GM21360 (cell line): ENCODE measurements at regions not wholly inside any gene's neighbourhood (a gene's known extent, or its start where the extent isn't known, plus 50 kb on each side); places are given as distances from the start of the nearest gene placed in this dataset.
"Not testable (repeated sequence)": the region's sequence is repeated elsewhere in the genome, so short reads cannot be mapped to it uniquely, and the experiment has no call there.

Experiments
- ATAC-seq: cut with Tn5 transposase; IDR thresholded peaks from one replicate; pipeline ENCODE4 v1.9.1; 2021; ENCODE audit warnings: mild to moderate bottlenecking, moderate library complexity; ENCODE audit not compliant: unreplicated experiment

DNA sequence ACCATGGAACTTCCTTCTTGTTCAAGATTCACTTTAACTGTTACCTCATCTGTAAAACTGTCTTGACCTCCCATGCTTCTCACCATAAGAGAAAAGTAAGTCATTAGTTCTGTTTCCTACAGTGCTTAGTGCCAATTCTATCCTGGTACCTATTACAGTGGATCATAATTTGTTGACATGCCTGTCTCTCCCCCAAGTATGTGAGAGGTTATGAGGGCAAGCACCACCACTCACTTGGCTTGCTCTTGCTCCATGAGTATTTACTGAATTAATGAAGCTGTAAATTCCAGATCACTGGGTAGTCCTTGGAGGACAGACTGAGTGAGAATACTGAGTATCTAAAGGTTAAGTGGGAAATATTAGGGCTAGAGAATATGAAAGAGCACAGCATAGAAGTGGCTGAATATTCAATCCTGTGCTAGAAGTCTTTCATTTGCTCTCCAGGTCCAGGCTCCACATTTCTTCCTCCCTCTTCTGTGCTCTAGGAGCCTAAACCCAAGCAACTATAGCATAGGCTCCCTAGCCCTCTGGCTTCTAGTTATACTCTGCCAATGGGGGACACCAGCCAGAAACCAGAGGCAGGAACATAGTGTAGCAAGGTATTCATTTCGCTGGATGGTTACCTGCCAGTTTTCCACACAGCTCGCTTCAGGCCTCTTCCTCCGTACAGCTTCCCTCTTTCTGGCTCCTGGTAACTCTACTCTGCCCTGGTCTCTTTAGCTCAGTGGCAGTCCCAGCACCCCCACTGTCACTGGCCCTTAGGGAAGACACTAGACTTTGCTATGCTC, 118.2 kb upstream of the SLC5A12 start:
- no peak for ATAC-seq

DNA sequence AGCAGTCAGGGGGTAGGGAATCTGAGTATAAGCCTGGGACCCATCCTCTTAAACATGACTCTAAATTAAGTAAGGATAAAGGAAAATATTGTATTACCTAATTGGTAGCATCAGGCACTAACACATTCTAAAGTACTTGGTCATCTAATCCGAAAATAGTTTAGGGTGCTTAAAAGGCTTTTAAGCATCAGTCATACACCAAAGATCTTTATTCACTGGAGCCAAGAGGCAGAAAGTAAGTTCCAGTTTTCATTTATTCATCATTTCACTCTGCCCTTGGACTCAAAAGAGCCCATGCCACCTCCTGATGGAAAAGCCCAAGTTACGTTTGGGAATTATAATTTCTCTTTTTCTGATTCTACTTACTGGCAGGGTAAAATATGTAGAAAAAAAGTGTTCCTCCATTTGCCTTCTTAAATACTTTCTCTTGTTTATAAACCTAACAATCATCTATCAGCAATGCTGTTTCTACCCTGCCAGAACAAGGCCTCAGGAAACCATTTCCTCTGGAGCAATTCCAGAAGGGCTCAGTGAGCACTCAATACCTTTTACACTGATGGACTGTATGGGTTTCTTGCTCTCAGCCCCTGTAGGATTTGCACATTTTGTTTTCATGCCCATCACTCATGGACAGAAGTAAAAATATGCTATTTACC, 120.1 kb upstream of the SLC5A12 start:
- ATAC-seq, result no peak

DNA sequence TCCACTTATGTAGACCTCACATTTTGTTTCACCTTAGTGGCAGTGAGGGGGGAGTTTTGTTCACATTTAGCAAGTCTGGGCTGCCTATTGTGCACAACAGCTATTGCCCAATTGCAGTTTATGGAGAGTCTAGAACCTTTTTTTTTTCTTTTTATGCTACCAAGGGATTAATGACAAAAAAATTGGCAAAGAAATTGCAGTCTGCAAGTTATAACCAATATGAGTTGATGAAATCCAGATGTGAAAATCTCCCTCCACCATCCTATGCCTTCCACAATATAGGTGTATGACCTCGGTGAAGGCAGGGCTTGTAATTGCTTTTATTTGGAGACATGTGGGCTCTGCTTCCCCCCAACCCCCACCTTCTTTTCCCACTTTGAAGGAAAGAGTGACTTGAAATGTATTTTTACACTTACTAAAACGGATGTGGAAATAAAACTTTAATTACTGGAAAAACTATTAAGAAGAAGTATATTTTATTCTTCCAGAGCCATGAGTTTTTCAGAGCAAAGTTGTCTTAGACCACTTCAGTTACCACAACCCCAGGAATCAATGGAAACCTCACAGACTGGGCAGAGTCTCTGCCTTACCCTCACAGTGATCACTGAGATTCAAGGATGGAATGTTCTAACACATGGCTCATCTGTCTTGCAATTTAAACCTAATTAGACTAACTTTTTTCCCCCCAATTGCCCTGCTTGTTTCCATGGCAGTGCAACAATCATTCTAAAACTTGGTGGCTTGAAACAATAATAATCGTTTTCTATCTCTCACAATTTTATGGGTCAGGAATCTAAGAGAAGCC, 120.8 kb upstream of the SLC5A12 start:
- ATAC-seq, result no peak

DNA sequence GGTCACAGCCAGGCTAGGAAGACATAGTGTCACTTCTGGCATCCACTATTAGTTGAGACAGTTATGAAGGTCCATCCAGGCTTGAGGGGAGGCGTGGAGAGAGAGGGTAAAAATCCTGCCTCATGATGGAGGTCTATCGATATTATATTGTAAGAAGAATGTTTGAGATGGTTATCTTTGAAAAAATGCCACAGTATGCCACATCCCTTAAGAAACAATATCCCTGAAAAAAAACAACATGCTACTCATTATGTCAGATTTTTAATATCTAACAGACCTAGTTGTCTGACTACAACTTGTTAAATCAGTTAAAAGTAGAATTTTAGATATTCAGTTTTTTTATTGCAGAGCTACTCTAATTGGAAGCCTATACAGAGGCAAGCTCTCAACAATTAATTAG, 121.7 kb upstream of the SLC5A12 start:
- no peak for ATAC-seq

DNA sequence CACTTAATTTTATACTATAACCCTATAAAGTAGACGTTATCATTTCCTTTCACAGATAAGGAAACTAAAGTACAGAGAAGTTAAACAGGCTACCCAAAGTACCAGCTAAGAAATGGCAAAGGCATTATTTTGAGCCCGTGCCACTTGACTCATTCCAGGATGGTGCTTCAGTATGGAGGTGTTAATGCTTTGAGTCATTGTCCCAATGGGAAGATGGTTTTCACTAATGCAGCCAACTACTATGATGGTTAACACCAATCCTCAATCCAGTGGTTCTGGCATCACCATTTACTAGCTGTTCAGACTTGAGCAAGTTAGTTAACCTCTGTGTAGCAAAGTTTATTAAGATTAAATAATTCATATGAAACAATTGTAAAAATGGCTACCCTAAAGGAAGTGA, 123.1 kb upstream of the SLC5A12 start:
- no peak for ATAC-seq

DNA sequence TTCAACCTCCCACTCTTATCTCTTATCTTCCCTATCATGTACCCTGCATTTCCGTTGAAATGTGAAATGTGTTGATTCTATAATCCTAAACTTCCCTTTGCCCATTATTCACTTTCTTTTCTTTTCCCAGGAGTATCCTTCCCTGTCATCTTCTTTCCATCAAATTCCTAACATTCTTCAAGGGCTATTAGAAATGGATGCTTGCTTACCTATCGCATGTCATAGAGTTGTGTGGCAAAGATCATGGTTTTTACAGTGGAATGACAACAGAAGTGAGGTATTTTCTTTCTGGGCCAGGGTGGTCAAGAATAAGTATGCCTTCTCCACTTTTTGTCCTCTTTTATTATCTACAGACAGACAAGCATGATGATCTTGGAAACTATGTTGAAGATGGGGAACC, 124.4 kb upstream of the SLC5A12 start:
- ATAC-seq, result no peak

DNA sequence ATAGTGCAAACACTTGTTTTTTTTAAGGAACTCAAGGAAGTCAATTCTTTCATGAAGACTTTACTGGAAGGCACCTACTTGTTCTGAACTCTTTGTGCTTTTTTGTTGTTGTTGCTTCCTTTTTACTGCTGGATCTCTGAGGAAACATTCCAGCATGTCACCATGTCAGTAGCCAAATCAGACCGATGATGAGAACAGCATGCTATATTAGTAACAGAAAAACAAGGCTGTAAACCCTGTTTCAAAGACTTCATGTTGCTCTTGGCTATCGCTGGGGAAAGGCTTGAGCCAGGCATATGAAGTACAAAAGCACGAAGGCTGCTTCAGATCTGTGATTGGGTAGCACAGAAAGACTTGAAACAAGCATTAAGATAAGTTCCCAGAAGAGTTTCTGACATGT, 125.6 kb upstream of the SLC5A12 start:
- ATAC-seq, result no peak

DNA sequence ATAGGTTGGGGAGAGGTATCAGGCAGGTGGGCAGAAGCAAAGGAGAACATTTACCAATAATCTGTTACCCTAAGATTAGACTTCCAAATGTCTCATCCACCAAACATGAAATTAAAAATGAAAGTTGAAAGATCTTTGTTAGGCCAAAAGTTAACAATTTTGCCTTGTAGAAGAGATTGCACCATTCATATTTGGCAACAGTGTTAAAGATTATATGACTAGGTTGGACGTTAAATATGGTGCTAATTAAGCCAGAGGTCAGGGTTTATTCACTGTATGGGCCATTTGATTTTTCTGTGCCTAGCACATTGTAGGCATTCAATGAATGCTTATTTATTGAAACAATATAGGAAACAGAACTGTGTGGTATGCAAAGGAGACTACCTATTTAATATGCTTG, 126.1 kb upstream of the SLC5A12 start:
- ATAC-seq, result no peak

DNA sequence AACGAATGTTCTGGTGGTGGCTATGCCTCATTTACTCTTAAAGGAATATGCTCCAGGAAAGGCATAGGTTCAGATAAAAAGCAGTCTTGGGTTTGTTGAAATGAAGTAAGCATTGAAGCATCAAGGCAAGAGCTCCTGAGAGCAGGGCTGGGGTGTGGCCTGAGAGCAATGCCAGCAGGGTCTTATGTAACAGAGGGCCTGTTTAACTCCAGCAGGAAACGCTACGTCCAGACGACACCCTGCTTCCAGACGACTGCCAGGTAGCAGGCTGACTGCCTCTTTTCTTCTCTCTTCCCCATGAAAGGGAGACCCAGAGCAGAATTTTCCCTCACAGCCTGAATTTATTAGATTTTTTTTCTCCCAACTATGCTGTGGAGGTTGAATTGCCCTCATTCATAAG, 127.2 kb upstream of the SLC5A12 start:
- ATAC-seq, result no peak

DNA sequence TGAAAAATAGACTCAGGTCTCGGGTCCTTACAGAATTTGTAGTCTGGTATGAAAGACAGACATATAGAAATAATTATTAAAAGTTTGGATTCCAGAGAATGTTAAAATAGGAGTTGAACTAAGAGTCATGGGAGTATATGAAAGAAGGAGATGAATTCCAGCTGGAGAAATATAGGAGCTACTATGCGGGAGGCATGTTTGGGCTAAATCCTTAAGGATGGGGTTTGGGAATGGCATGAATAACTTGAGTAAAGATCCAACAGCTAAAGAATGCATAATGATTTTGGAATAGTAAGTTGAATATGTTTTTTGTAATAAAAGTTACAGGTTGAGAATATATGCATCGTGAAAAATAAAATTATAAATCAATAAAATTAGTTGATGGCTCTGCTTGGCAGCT, 129.4 kb upstream of the SLC5A12 start:
- no peak for ATAC-seq

DNA sequence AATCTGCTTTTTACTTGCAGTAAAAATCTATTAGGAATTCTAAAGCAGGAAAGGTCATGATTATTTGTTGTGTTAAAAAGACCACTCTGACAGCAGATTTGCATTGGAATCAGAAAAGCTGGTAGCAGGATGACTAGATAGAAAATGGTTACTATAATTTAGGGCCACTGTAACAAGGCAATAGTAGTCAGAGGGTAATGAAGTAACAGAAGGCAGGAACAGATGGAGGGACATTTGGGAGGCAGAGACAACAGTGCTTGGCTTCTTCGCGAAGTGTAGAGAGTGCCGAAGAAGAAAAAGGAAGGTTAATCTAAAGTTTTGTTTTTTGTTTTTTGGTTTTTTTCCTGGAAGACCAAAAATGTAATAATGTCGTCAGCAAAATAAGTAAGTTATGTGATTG, 129.8 kb upstream of the SLC5A12 start:
- ATAC-seq, result no peak

DNA sequence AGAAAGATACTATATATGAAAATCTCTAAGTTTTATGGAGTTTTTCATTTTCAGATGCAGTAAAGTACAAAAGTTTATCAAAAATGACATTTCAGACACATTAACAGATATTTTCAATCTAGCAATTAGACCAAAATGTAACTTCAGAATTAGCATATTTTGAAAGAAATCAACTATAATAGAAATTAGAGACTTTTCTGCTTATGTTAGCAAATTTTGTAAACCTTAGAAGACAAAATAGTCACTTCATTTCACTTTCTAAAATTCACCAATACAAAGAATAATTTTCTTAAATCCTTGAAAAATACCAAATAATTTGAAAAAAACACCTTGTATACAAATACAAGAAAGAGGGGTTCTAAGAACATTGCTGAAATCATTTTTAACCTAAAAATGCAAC, 135.8 kb upstream of the FIBIN start:
- no peak for ATAC-seq

DNA sequence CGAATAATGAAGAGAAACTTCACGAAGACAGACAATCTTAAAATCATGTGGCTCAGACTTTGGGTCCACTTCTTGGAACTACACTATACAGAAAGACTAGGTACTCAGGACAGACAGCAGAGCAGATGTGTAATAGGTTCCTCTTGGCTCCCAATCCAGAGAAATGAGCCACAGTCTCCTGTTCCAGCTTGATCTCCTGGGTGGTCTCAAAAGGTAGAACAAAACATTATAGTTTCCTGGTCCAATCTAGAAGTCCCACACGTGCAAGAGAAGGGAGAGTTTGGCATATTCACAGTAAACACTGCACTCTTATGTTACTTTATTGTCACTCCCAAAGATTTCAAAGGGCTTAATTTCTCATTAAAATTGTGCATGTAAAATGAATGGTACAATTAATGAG, 134.5 kb upstream of the FIBIN start:
- no peak for ATAC-seq

DNA sequence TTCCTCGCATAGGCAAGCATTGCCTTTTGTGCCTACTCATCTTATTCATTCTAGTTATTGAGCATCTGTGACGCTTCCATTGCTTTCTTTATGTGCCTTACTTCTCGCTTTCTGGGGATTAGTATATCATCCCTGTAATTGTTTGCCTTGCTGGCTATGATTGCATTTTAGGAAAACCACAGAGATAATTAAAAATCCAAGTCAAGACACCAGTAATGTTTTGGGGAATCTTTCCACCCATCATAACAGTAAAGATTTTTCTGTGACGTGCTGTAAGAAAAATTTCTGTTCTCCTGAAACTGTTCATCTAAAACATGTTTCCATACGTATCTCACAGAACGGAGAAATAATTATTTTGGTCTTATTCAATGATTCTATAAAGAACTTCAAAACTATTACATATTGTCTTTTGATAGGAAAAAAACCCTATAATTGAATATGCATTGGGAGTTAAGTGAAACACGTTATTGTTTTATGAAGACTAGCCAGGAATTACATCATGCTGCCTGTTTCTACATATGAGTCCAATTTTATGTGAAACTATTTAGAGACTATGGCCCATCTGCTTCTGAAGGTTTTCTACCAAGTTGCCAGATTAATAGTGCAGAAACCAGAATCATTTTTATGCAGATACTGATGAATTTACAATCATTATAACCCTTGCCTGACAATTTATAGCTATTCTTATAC, 133.7 kb upstream of the FIBIN start:
- ATAC-seq, result no peak

DNA sequence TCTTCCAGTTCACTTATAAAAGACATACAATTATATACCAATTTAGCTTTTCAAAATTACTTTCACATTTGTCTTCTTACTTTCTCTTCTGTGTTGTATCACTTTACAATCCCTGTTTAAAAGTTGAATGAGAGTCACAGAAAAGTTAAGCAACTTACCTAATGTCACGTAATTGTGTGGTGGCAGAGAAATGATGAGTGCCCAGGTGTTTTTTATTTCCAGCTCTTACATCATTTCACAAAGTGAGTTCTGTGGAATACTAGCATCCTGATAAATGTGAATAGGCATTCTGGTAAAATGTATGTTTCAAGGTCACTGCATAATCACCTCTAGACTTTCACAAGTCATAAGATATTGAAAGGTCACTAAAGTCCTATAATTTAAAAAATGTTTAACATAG, 133.0 kb upstream of the FIBIN start:
- no peak for ATAC-seq

DNA sequence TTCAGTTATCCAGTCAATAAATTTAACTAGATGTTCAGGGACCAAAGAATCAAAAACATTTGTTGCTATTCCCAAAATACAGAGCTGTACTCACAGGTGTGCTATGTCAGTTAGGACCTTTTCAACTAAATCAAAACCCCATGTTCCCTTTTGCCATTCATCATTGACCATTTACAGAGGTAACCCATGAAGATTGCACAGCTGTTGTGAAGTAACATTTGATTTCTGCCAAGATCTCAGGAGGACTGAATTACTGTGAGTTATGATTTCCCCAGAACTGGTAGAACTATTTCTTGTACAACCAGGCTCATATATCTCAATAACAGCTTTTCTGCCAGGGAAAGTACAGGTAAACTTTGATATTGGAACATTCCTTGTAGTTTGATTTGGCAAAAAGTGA, 131.1 kb upstream of the FIBIN start:
- no peak for ATAC-seq

DNA sequence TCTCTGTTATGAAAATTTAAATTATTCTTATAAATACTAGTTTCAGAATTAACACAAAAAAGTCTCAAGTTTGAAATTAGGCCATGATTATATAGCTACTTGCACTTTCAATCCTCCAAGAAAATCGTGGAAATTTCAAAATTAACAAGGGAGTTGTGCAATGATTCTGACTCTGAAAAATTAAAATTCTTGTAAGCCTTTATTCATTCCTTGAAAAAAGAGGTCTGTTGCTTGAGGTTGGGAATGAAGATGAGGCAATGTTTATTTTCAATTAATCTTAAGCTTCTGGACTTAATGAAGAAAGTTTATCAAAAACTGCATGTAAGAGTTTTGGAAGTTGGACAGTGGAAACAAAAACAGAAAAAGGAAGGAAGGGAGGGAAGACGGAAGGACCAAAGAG, 128.2 kb upstream of the FIBIN start:
- no peak for ATAC-seq

DNA sequence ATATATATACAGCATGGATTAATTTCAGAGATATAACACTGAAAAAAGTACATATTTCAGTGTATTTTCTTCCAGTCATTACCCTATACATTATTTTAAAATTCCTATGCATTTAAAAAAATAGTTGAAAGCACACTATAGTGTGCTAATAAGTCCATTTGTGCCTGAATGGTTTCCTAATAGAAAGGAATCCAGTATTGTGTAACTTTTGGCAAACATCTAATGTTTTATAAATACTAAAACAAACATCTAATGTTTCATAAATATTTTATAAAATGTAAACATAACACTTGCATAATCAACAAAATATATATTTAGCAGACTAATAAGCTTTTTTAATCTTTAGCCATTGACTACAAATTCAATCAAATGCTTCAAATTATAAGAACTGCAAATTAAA, 126.6 kb upstream of the FIBIN start:
- no peak for ATAC-seq

DNA sequence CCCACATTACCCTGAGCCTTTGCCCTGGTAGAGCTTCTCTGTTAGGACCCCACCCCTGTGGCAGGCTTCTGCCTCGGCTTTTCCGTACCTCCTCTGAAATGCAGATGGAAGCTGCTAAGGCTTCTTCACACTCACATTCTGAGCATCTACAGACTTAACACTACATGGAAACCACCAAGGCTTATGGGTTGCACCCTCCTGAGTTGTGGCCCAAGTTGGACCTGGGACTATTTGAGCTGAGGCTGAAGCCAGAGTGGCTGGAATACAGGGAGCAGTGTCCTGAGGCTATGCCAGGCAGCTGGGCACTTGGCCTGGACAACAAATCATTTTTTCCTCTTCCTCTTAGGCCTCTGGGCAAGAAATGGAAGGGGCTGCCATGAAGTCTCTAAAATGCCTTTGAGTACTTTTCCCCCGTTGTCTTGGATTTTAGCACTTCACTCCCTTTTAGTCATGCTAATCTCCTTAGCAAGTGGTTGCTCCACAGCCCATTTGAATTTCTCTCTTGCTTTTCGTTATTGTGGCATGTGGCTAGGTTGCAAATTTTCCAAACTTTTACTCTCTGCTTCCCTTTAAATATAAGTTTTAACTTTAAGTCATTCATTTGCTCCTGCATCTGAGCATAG, 114.8 kb upstream of the FIBIN start:
- ATAC-seq, result no peak

DNA sequence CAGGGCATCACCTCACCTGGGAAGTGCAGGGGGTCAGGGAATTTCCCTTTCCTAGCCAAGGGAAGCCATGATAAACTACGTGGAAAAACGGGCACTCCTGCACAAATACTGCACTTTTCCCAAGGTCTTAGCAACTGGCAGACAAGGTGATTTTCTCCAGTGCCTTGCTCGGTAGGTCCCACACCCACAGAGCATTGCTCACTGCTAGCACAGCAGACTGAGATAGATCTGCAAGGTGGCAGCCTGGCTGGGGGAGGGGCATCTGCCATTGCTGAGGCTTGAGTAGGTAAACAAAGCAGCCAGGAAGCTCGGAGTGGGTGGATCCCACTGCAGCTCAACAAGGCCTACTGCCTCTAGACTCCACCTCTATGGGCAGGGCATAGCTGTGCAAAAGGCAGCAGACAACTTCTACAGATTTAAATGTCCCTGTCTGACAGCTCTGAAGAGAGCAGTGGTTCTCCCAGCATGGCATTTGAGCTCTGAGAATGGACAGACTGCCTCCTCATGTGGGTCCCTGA, 111.5 kb upstream of the FIBIN start:
- not testable (repeated sequence) for ATAC-seq

DNA sequence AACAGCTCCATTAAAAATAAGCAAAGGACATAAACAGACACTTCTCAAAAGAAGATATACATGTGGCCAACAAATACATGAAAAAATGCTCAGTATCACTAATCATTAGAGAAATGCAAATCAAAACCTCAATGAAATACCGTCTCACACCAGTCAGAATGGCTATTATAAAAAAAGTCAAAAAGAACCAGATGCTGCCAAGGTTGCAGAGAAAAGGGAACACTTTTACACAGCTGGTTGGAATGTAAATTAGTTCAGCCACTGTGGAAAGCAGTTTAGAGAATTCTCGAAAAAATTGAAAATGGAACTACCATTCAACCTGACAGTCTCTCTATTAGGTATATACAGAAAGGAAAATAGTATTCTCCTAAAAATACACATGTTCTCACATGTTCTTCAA, 102.4 kb upstream of the FIBIN start:
- ATAC-seq, result no peak
